Ovary (tissue), 3 donors: ENCODE measurements at regions not wholly inside any gene's neighbourhood (a gene's known extent, or its start where the extent isn't known, plus 50 kb on each side); places are given as distances from the start of the nearest gene placed in this dataset.

Source experiments
- CTCF ChIP-seq, 3 donors: fragments of 450-650 bp in 2 of 3; fragments of 200-600 bp in 1 of 3; IDR thresholded peaks; one replicate each; pipeline versions ENCODE4 v1.5.1 to v1.8.0; 2016 to 2022; ENCODE audit warnings: antibody characterized with exemption in 3 of 3, mild to moderate bottlenecking in 1 of 3
- EP300 ChIP-seq: sonication (generic); formaldehyde crosslinking; IDR thresholded peaks from one replicate; pipeline ENCODE4 v1.6.1; 2017; ENCODE audit warnings: antibody characterized with exemption
- POLR2A ChIP-seq: fragments of 450-650 bp; IDR thresholded peaks from one replicate; pipeline ENCODE4 v1.6.1; 2017; ENCODE audit warnings: antibody characterized with exemption, mild to moderate bottlenecking, moderate library complexity
- donor health status: DM: no; HTN: no; CAD: no.

GRCh38 chr2:236334122-236334876 lies 70.1 kb upstream of the ASB18 start:
- TF ChIP-seq EP300 (no peak), CTCF (IDR thresholded peaks at IDR 0.05) (no peak), POLR2A (no peak)
